SK-N-MC (cell line): ENCODE measurements at regions not wholly inside any gene's neighbourhood (a gene's known extent, or its start where the extent isn't known, plus 50 kb on each side); places are given as distances from the start of the nearest gene placed in this dataset.

Source experiments
- EZH2 ChIP-seq: fragments of 200-600 bp; sonication (generic); IDR thresholded peaks from one replicate; pipeline ENCODE4 v1.6.1; 2017; ENCODE audit warnings: antibody characterized with exemption
- POLR2AphosphoS5 ChIP-seq: IDR thresholded peaks from 2 replicates; pipeline ENCODE4 v1.6.1; 2012; ENCODE audit warnings: mild to moderate bottlenecking, low read depth, low read length, borderline replicate concordance

DNA sequence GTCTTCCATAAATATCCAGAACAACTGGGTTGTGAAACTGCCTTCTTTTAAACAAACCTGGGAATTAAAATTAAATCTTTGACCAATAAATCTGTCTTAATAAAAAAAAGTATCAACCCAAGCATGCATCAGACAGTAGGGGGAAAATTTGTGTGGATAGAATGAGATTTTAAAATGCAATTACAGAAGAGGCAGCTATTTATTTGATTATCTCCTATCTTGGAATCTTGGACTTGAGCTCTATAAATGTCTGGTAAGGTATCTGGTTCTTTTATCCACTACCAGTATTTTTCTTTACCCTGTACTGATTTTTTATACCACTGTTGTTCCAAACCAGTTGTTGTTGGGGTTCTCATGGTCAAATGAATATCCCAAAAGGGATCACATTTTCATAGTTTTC, 157.6 kb upstream of the VEPH1 start:
- TF ChIP-seq EZH2: no peak
- TF ChIP-seq POLR2AphosphoS5: no peak
